ENCODE measurements at regions not wholly inside any gene's neighbourhood (a gene's known extent, or its start where the extent isn't known, plus 50 kb on each side); places are given as distances from the start of the nearest gene placed in this dataset.

- Histone ChIP-seq H4K5ac (ENCODE audit: insufficient read length, low read depth, low read length) (no peak overlapping the region), H3K9me3 (ENCODE audit: control insufficient read depth, low read depth, low read length) (no peaks in the 10 kb centered on the region), H4K8ac (replicated peaks; ENCODE audit: insufficient read length, low read depth, low read length) (no peak overlapping the region), H3K4me2 (ENCODE audit: insufficient read depth, insufficient read length, low read length) (no peak overlapping the region), H4K20me1 (ENCODE audit: control insufficient read depth, insufficient read depth, insufficient read length) (no peaks in the 10 kb centered on the region), H3K27me3 (ENCODE audit: insufficient read depth, low read length) (no peaks in the 10 kb centered on the region), H3K4ac (ENCODE audit: low read depth, low read length) (no peak overlapping the region), H2BK5ac (ENCODE audit: insufficient read length, low read length) (no peak overlapping the region), H3K56ac (ENCODE audit: insufficient read length, low read depth, low read length) (no peak overlapping the region), H2BK12ac (ENCODE audit: insufficient read length, low read depth, low read length) (no peak overlapping the region), H3K14ac (ENCODE audit: insufficient read depth, low read length) (no peak overlapping the region), H3K18ac (ENCODE audit: insufficient read length, low read depth, low read length) (no peak overlapping the region), H2AK5ac (ENCODE audit: insufficient read length, low read length) (no peak overlapping the region), H3T11ph (ENCODE audit: low read length) (no peak overlapping the region), H3K79me1 (ENCODE audit: insufficient read depth, low read depth, low read length, poor library complexity, severe bottlenecking) (no peaks in the 10 kb centered on the region), H3K23ac (ENCODE audit: insufficient read length, low read depth, low read length) (no peak overlapping the region), H2AFZ (ENCODE audit: low read length) (no peak overlapping the region), H4K91ac (ENCODE audit: insufficient read length, low read depth, low read length) (no peak overlapping the region), H3K79me2 (ENCODE audit: insufficient read depth, low read length) (no peaks in the 10 kb centered on the region), H3K4me1 (ENCODE audit: insufficient read depth, low read length) (peaks cover 4% of the 10 kb centered on the region; the same call in 1 of the 2 replicates), H3K9ac (ENCODE audit: extremely low read depth, insufficient read length, low read length) (no peak overlapping the region), H3K27ac (ENCODE audit: insufficient read length, low read depth, low read length) (no peak overlapping the region), H2BK120ac (ENCODE audit: low read depth, low read length, poor library complexity, severe bottlenecking) (no peak overlapping the region), H2BK15ac (ENCODE audit: low read depth, low read length) (no peak overlapping the region), H3K23me2 (ENCODE audit: insufficient read length, low read depth, low read length, poor library complexity, severe bottlenecking) (no peaks in the 10 kb centered on the region), H2BK20ac (ENCODE audit: low read depth, low read length, poor library complexity, severe bottlenecking) (no peak overlapping the region)
- no peaks in the 10 kb centered on the region for H3K27me3 Mint-ChIP-seq (ENCODE audit: low read depth)
- peaks cover 18 to 19% (median 18%) of the 10 kb centered on the region in 3 experiments for H3K36me3 Mint-ChIP-seq (ENCODE audit: insufficient read depth in 1 of 3, low read depth in 3 of 3)
- peaks cover 17 to 20% of the 10 kb centered on the region in 2 experiments for H3K9me3 Mint-ChIP-seq
- peak; percentile 58; the same call in 2 of the 3 replicates for TF ChIP-seq CTCF (conservative IDR thresholded peaks at IDR 0.05)
- peaks cover 18 to 20% of the 10 kb centered on the region in 2 experiments for H3K4me1 Mint-ChIP-seq
- no peak for DNase-seq
- H3K27ac Mint-ChIP-seq, result no peak overlapping the region
- no peak overlapping the region for H3K4me3 Mint-ChIP-seq
- WGBS (ENCODE audit: extremely low coverage, insufficient read length, low lambda C conversion rate), result no CpG with 5 or more reads among the region's 5 CpGs
Observed at GRCh38 chr13:50531917-50532899, 311.3 kb downstream of the DLEU7 start.

Data from H9 (cell line).